GM12878 (cell line): ENCODE measurements at regions not wholly inside any gene's neighbourhood (a gene's known extent, or its start where the extent isn't known, plus 50 kb on each side); places are given as distances from the start of the nearest gene placed in this dataset.

Experiments used
- ATAC-seq: fragments of 200-7000 bp; cut with Tn5 transposase; 3 replicates; pipeline ENCODE4 v1.9.1; 2020; ENCODE audit warnings: mild to moderate bottlenecking, moderate library complexity
- BruUV-seq: library from RNA; stranded (reverse); fragments of 400-500 nt; replicated peaks from 2 replicates; lab custom pipeline; 2021; lab: Mats Ljungman, UMichigan
- CTCF ChIA-PET: fragments of 300-600 bp; sonication (Branson Sonifier 250); formaldehyde crosslinking; extraction: SDS; loops from one replicate; lab custom pipeline; 2021; ENCODE audit warnings: inconsistent platforms; lab: Yijun Ruan, JAX
- POLR2A ChIA-PET: fragments of 350-600 bp; formaldehyde crosslinking; extraction: SDS; loops from one replicate; lab custom pipeline; 2021; ENCODE audit warnings: inconsistent platforms; lab: Charles Lee
- RAD21 ChIA-PET: fragments of 300-600 bp; sonication (Branson Sonifier 250); formaldehyde crosslinking; loops from one replicate; lab custom pipeline; 2023; ENCODE audit warnings: antibody characterized with exemption; ENCODE audit not compliant: unreplicated experiment; lab: Charles Lee
- SMC1A ChIA-PET: fragments of 300-600 bp; sonication (Branson Sonifier 250); formaldehyde crosslinking; loops from one replicate; lab custom pipeline; 2023; ENCODE audit not compliant: unreplicated experiment, uncharacterized antibody; lab: Charles Lee
- DNase-seq: peaks from one replicate; pipeline ENCODE4 v3.0.0-alpha.2; 2011; ENCODE audit warnings: low read depth, low spot score
- FAIRE-seq: peaks from 3 replicates; lab custom pipeline; 2011; peaks lifted over from hg19 to GRCh38; lab: Jason Lieb, UNC
- H2AFZ ChIP-seq: 2 replicates; pipeline ENCODE4 v1.6.0; 2011; ENCODE audit warnings: low read depth, low read length, control low read depth; ENCODE audit not compliant: control insufficient read depth
- H3K27ac ChIP-seq: 2 replicates; pipeline ENCODE4 v1.5.1; 2011; ENCODE audit warnings: control low read depth; ENCODE audit not compliant: control insufficient read depth, insufficient read depth
- H3K27me3 ChIP-seq, 2 experiments: replicated peaks in 1 of 2; 2 replicates each; pipeline versions ENCODE4 v1.6.0 to v1.6.1; 2011; ENCODE audit warnings: low read length in 1 of 2; ENCODE audit not compliant: control insufficient read depth in 2 of 2, insufficient read depth in 2 of 2
- H3K36me3 ChIP-seq, 2 experiments: 2 replicates each; pipeline ENCODE4 v1.5.1; 2011; ENCODE audit warnings: low read length in 1 of 2; ENCODE audit not compliant: control insufficient read depth in 2 of 2, insufficient read depth in 2 of 2
- H3K4me1 ChIP-seq: 2 replicates; pipeline ENCODE4 v1.6.1; 2011; ENCODE audit warnings: mild to moderate bottlenecking, low read length, moderate library complexity, mixed read lengths; ENCODE audit not compliant: control insufficient read depth, insufficient read depth
- H3K4me2 ChIP-seq: 2 replicates; pipeline ENCODE4 v1.6.0; 2011; ENCODE audit warnings: control low read depth; ENCODE audit not compliant: control insufficient read depth, insufficient read depth
- H3K4me3 ChIP-seq: fragments of 200-600 bp; sonication (generic); 2 replicates; pipeline ENCODE4 v1.5.1; 2016
- H3K79me2 ChIP-seq: 2 replicates; pipeline ENCODE4 v1.6.0; 2011; ENCODE audit warnings: low read length; ENCODE audit not compliant: control insufficient read depth, insufficient read depth
- H3K9ac ChIP-seq: 2 replicates; pipeline ENCODE4 v1.8.0; 2011; ENCODE audit warnings: low read length, control low read depth, mixed read lengths; ENCODE audit not compliant: control insufficient read depth, insufficient read depth
- H3K9me3 ChIP-seq: replicated peaks from 3 replicates; pipeline ENCODE4 v1.5.1; 2011; ENCODE audit warnings: mild to moderate bottlenecking, low read length; ENCODE audit not compliant: control insufficient read depth, insufficient read depth
- H4K20me1 ChIP-seq: 2 replicates; pipeline ENCODE4 v1.6.0; 2011; ENCODE audit not compliant: control insufficient read depth, insufficient read depth
- CEBPB ChIP-seq, 2 experiments: fragments of 150-350 bp in 1 of 2; IDR thresholded peaks; 2 replicates each; pipeline ENCODE4 v1.6.1; 2012 to 2014; ENCODE audit warnings: low read depth in 2 of 2, low read length in 2 of 2, borderline replicate concordance in 1 of 2, inconsistent platforms in 1 of 2
- CUX1 ChIP-seq: IDR thresholded peaks from 2 replicates; pipeline ENCODE4 v1.6.1; 2012; ENCODE audit warnings: improper control_type of control experiment, low read depth, low read length; ENCODE audit not compliant: insufficient replicate concordance
- EZH2 ChIP-seq: IDR thresholded peaks from 2 replicates; pipeline ENCODE4 v1.6.1; 2012; ENCODE audit warnings: low read depth, mild to moderate bottlenecking, control low read depth, inconsistent platforms, low read length, borderline replicate concordance; ENCODE audit not compliant: control insufficient read depth
- IKZF2 ChIP-seq, 2 experiments: fragments of 450-650 bp; IDR thresholded peaks; 2 replicates each; pipeline ENCODE4 v1.6.1; 2017; ENCODE audit warnings: mild to moderate bottlenecking in 2 of 2, moderate library complexity in 2 of 2
- RAD51 ChIP-seq: fragments of 450-650 bp; IDR thresholded peaks from 2 replicates; pipeline ENCODE4 v1.6.1; 2016; ENCODE audit warnings: moderate library complexity, mild to moderate bottlenecking, inconsistent platforms
- REST ChIP-seq: IDR thresholded peaks from 2 replicates; pipeline ENCODE4 v1.6.1; 2012; ENCODE audit warnings: mild to moderate bottlenecking, low read depth, low read length
- SIN3A ChIP-seq: IDR thresholded peaks from 2 replicates; pipeline ENCODE4 v1.6.1; 2012; ENCODE audit warnings: low read depth, low read length, improper control_type of control experiment
- SPI1 ChIP-seq: IDR thresholded peaks from 2 replicates; pipeline ENCODE4 v1.6.1; 2011; ENCODE audit warnings: low read depth, mild to moderate bottlenecking, low read length, moderate library complexity, borderline replicate concordance; ENCODE audit not compliant: insufficient read depth
- WGBS: methylation state at CpG from one replicate; pipeline ENCODE4 v1.1.6; 2016; ENCODE audit warnings: low lambda C conversion rate; ENCODE audit not compliant: insufficient replicate concordance, insufficient coverage; ENCODE audit errors: missing lambda C conversion rate; 5-methylcytosine and 5-hydroxymethylcytosine counted together
- in situ Hi-C: fragments of 300-500 bp; cut with MboI; formaldehyde crosslinking; loops from 9 replicates; pipeline ENCODE4 v1.14.3; 2018; ENCODE audit warnings: mixed read lengths
- intact Hi-C: fragments of 100-400 bp; cut with micrococcal nuclease; formaldehyde crosslinking; loops from one replicate; pipeline ENCODE4 v1.14.2; 2022; ENCODE audit not compliant: unreplicated experiment
- TF ChIP-seq, protein P1 (sequence below): IDR thresholded peaks from 2 replicates; pipeline ENCODE4 v1.6.1; 2011; ENCODE audit warnings: low read depth, low read length, improper control_type of control experiment, borderline replicate concordance
- TF ChIP-seq, protein P2 (sequence below): fragments of 450-650 bp; IDR thresholded peaks from 2 replicates; pipeline ENCODE4 v1.6.1; 2016; ENCODE audit warnings: mild to moderate bottlenecking, moderate library complexity, borderline replicate concordance

DNA sequence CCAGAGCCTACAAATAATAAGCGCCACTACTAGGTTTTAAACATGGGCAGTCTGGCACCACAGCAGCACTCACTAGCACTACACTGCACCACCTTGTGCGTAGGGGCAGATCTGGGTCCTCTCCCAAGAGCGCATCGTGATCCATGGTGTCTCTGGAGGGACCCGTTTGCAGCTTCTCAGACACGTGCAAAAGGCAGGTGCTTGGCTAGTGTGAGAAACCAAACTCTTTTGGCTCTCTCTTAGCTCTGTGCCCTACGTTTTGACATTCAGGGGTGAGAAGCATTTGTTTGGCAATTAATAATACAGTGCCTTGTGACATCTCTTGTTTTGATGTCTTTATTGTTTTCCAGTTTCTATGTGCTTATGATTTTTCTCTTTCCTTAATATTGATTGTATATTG lies 75.4 kb upstream of the EGFLAM start:
- Histone ChIP-seq H3K9ac (no peak overlapping the region), H3K36me3 (no peaks in the 10 kb centered on the region), H3K4me1 (no peaks in the 10 kb centered on the region), H3K4me3 (no peak overlapping the region), H3K79me2 (no peaks in the 10 kb centered on the region), H4K20me1 (no peaks in the 10 kb centered on the region), H3K27ac (no peak overlapping the region), H3K4me2 (no peak overlapping the region), H3K9me3 (no peaks in the 10 kb centered on the region), H3K27me3 (peaks cover 0 to 3% of the 10 kb centered on the region in 2 experiments; a peak in 1 of 4 replicates), H2AFZ (no peak overlapping the region)
- POLR2A ChIA-PET: no interaction called here
- ATAC-seq (no peak), DNase-seq (no peak), FAIRE-seq (no peak)
- in situ Hi-C loops (no loop called here), intact Hi-C loops (no loop called here)
- no TSS peak for BruUV-seq
- CTCF ChIA-PET: interaction anchor here (1.2 kb wide), 1 partner anchor 10 kb away, joined by 3 read pairs; no protein-coding TSS in a partner anchor
- SMC1A ChIA-PET: no interaction called here
- 49% methylated on average over 7 of the region's 7 CpGs for WGBS
- RAD21 ChIA-PET: no interaction called here
- TF ChIP-seq EZH2 (no peak), CUX1 (no peak), SPI1 (no peak), CEBPB (IDR thresholded peaks at IDR 0.05; ENCODE audit: borderline replicate concordance in 1 of 2, low read depth in 2 of 2, low read length in 2 of 2) (no peak), IKZF2 (IDR thresholded peaks at IDR 0.05) (no peak), REST (no peak), RAD51 (no peak), SIN3A (no peak)
- TF ChIP-seq, protein P1, sequence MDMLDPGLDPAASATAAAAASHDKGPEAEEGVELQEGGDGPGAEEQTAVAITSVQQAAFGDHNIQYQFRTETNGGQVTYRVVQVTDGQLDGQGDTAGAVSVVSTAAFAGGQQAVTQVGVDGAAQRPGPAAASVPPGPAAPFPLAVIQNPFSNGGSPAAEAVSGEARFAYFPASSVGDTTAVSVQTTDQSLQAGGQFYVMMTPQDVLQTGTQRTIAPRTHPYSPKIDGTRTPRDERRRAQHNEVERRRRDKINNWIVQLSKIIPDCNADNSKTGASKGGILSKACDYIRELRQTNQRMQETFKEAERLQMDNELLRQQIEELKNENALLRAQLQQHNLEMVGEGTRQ: no peak
- TF ChIP-seq, protein P2, sequence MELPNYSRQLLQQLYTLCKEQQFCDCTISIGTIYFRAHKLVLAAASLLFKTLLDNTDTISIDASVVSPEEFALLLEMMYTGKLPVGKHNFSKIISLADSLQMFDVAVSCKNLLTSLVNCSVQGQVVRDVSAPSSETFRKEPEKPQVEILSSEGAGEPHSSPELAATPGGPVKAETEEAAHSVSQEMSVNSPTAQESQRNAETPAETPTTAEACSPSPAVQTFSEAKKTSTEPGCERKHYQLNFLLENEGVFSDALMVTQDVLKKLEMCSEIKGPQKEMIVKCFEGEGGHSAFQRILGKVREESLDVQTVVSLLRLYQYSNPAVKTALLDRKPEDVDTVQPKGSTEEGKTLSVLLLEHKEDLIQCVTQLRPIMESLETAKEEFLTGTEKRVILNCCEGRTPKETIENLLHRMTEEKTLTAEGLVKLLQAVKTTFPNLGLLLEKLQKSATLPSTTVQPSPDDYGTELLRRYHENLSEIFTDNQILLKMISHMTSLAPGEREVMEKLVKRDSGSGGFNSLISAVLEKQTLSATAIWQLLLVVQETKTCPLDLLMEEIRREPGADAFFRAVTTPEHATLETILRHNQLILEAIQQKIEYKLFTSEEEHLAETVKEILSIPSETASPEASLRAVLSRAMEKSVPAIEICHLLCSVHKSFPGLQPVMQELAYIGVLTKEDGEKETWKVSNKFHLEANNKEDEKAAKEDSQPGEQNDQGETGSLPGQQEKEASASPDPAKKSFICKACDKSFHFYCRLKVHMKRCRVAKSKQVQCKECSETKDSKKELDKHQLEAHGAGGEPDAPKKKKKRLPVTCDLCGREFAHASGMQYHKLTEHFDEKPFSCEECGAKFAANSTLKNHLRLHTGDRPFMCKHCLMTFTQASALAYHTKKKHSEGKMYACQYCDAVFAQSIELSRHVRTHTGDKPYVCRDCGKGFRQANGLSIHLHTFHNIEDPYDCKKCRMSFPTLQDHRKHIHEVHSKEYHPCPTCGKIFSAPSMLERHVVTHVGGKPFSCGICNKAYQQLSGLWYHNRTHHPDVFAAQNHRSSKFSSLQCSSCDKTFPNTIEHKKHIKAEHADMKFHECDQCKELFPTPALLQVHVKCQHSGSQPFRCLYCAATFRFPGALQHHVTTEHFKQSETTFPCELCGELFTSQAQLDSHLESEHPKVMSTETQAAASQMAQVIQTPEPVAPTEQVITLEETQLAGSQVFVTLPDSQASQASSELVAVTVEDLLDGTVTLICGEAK: no peak
